Activated naive CD4-positive, alpha-beta T cell treated with anti-CD3 and anti-CD28 coated beads, Interleukin-2, amount 50 U/mL, for 24 hours (primary cell): ENCODE measurements at regions not wholly inside any gene's neighbourhood (a gene's known extent, or its start where the extent isn't known, plus 50 kb on each side); places are given as distances from the start of the nearest gene placed in this dataset.

Experiments used
- H3K27ac Mint-ChIP-seq: one replicate; pipeline ENCODE4 v1.8.0; 2021; ENCODE audit warnings: mild to moderate bottlenecking, mixed read lengths
- H3K27me3 Mint-ChIP-seq: one replicate; pipeline ENCODE4 v1.8.0; 2021; ENCODE audit warnings: mixed read lengths
- H3K36me3 Mint-ChIP-seq: one replicate; pipeline ENCODE4 v1.8.0; 2021; ENCODE audit warnings: mixed read lengths
- H3K4me1 Mint-ChIP-seq: one replicate; pipeline ENCODE4 v1.8.0; 2021; ENCODE audit warnings: mixed read lengths
- H3K4me3 Mint-ChIP-seq: one replicate; pipeline ENCODE4 v1.8.0; 2021; ENCODE audit warnings: mild to moderate bottlenecking, mixed read lengths
- H3K9me3 Mint-ChIP-seq: one replicate; pipeline ENCODE4 v1.8.0; 2021; ENCODE audit warnings: mixed read lengths

DNA sequence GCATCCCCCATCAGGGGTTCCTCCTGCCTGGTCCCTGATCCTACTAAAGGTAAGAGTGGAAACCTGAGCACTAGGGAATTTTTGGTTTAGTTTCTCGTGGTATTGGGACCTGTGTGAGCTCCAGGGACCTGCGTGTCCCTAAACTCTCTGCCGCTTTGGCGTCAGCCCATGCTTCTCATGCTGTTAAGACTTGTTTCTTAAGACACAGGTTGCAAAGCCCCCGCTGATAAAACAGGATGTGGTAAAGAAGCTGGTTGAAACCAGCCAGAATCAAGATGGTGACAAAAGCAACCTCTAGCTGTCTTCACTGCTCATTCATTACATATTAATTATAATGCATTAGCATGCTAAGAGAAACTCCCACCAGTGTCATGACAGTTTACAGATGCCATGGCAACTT lies 64.6 kb downstream of the LYZL4 start:
- Mint-ChIP-seq H3K4me1 (peaks cover 59% of the 10 kb centered on the region), H3K36me3 (peaks cover 7% of the 10 kb centered on the region), H3K4me3 (peak overlapping the region; percentile 2), H3K27ac (peak overlapping the region; percentile 85), H3K9me3 (peaks cover 5% of the 10 kb centered on the region), H3K27me3 (no peaks in the 10 kb centered on the region)

DNA sequence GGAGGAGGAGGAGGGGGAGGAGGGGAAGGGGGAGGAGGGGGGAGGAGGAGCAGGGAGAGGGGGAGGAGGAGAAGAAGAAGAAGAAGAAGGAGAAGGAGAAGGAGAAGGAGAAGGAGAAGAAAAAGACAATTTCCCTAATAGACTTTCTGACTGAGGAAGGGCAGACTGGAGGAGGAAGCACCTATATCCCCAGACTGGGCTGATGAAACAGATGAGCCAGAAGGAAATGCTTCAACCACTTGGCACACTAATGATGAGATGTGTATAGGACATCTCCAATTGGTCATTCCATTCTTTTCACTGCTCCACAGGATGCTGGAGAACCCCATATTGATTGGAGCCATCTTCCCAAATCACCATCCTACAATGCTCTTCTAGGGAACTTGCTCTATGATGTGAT lies 69.9 kb downstream of the LYZL4 start:
- Mint-ChIP-seq H3K36me3 (peaks cover 3% of the 10 kb centered on the region), H3K4me1 (peaks cover 16% of the 10 kb centered on the region), H3K27me3 (no peaks in the 10 kb centered on the region), H3K27ac (no peak overlapping the region), H3K4me3 (no peak overlapping the region), H3K9me3 (peaks cover 5% of the 10 kb centered on the region)

DNA sequence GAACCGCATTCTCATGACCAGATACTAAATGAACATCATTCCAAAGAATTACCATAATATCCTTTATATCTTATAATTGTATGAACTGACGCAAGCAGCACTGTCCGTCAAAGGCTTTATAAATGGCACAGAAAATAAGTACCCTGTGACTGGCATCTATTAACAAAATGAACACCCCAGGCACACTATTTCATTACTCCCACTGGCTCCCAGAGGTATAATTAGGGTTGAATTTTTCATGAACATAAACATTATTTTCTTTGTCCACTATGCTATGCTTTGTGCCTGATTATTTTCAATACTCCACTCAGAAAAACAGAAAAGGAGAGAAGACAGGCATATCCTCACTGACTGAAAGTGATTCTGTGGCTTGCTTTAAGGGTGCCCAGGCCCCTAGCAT lies 71.1 kb downstream of the LYZL4 start:
- Mint-ChIP-seq H3K4me1 (peaks cover 9% of the 10 kb centered on the region), H3K4me3 (no peak overlapping the region), H3K27me3 (no peaks in the 10 kb centered on the region), H3K36me3 (no peaks in the 10 kb centered on the region), H3K27ac (no peak overlapping the region), H3K9me3 (peaks cover 5% of the 10 kb centered on the region)

DNA sequence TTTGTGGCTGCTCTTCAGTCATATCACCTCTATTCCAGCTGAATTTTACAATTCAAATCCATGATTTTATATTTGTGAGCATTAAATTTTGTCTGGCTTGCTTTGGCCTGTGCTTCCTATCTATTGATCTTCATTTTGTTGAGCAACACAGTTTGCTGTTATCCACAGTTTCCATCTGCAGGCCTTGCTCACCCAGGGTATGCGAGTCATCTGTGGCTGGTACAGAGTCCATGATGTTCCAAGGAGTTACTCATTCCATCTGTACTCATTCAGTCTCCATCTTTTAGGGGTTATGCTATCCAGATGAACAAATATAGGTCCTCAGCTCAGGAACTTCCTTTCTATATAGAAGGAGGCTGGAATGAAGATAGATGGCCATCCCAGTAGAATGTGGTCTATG lies 70.1 kb upstream of the CCK start:
- Mint-ChIP-seq H3K36me3 (no peaks in the 10 kb centered on the region), H3K27me3 (no peaks in the 10 kb centered on the region), H3K4me1 (no peaks in the 10 kb centered on the region)

DNA sequence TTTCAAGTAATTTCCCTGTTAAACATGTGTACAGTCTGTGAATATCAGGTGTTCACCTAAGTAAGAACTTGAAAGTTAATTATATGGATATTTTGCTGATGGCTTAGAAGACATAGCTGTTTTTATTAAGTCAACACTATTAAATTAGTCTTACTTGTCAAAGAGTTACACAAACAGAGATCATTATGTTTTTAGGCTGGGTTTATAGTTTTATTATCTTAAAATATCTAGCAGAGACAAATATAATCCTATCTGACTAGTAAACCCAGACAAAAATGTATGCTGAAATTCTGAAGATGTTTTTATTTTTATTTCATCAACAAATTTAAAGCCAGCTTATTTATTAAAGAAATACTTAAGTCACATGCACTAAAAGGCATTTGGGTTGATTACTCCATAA lies 51.2 kb upstream of the CCK start:
- Mint-ChIP-seq H3K36me3 (peaks cover 13% of the 10 kb centered on the region), H3K27ac (no peak overlapping the region), H3K4me1 (no peaks in the 10 kb centered on the region), H3K9me3 (peaks cover 19% of the 10 kb centered on the region), H3K27me3 (no peaks in the 10 kb centered on the region), H3K4me3 (no peak overlapping the region)

More for the DNA sequence above, 70.1 kb upstream of the CCK start:
- Mint-ChIP-seq H3K4me3 (no peak overlapping the region), H3K9me3 (no peaks in the 10 kb centered on the region), H3K27ac (no peak overlapping the region)
